ENCODE measurements at regions not wholly inside any gene's neighbourhood (a gene's known extent, or its start where the extent isn't known, plus 50 kb on each side); places are given as distances from the start of the nearest gene placed in this dataset.

DNA sequence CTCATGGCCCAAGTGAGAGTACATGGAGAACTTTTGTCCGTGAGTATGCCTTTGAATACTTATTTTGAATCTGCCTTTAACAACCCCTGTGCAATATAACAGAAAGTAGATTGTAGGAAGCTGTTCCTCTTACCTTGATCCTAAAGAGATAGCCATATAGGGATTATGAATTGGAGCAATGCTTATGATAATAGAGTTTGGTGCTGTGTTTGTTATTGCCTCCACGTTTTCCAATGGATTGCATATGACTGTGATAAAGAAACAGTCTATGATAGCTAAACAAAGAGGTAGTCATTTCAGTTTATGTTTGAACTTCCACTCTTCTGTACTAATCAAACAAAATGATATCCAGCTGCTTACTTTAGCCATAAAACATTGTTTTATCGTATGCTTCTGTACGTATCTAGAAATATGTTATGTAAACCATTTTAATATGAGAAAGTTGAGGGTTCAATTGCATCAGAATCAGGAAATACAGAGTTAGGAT lies 199.6 kb upstream of the RGMB start:
- TF ChIP-seq, protein P1, sequence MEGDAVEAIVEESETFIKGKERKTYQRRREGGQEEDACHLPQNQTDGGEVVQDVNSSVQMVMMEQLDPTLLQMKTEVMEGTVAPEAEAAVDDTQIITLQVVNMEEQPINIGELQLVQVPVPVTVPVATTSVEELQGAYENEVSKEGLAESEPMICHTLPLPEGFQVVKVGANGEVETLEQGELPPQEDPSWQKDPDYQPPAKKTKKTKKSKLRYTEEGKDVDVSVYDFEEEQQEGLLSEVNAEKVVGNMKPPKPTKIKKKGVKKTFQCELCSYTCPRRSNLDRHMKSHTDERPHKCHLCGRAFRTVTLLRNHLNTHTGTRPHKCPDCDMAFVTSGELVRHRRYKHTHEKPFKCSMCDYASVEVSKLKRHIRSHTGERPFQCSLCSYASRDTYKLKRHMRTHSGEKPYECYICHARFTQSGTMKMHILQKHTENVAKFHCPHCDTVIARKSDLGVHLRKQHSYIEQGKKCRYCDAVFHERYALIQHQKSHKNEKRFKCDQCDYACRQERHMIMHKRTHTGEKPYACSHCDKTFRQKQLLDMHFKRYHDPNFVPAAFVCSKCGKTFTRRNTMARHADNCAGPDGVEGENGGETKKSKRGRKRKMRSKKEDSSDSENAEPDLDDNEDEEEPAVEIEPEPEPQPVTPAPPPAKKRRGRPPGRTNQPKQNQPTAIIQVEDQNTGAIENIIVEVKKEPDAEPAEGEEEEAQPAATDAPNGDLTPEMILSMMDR (IDR thresholded peaks at IDR 0.05; ENCODE audit: poor library complexity, severe bottlenecking) = no peak
- no peak for TF ChIP-seq EZH2 (IDR thresholded peaks at IDR 0.05; ENCODE audit: borderline replicate concordance, insufficient read depth, low read length, poor library complexity, severe bottlenecking)
- no peak for TF ChIP-seq RAD21 (conservative IDR thresholded peaks at IDR 0.05)
- TF ChIP-seq, protein P2, sequence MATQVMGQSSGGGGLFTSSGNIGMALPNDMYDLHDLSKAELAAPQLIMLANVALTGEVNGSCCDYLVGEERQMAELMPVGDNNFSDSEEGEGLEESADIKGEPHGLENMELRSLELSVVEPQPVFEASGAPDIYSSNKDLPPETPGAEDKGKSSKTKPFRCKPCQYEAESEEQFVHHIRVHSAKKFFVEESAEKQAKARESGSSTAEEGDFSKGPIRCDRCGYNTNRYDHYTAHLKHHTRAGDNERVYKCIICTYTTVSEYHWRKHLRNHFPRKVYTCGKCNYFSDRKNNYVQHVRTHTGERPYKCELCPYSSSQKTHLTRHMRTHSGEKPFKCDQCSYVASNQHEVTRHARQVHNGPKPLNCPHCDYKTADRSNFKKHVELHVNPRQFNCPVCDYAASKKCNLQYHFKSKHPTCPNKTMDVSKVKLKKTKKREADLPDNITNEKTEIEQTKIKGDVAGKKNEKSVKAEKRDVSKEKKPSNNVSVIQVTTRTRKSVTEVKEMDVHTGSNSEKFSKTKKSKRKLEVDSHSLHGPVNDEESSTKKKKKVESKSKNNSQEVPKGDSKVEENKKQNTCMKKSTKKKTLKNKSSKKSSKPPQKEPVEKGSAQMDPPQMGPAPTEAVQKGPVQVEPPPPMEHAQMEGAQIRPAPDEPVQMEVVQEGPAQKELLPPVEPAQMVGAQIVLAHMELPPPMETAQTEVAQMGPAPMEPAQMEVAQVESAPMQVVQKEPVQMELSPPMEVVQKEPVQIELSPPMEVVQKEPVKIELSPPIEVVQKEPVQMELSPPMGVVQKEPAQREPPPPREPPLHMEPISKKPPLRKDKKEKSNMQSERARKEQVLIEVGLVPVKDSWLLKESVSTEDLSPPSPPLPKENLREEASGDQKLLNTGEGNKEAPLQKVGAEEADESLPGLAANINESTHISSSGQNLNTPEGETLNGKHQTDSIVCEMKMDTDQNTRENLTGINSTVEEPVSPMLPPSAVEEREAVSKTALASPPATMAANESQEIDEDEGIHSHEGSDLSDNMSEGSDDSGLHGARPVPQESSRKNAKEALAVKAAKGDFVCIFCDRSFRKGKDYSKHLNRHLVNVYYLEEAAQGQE (IDR thresholded peaks at IDR 0.05; ENCODE audit: borderline replicate concordance) = no peak
- TF ChIP-seq EP300 (conservative IDR thresholded peaks at IDR 0.05; ENCODE audit: poor library complexity, severe bottlenecking) = no peak
